ENCODE measurements at regions not wholly inside any gene's neighbourhood (a gene's known extent, or its start where the extent isn't known, plus 50 kb on each side); places are given as distances from the start of the nearest gene placed in this dataset.

DNA sequence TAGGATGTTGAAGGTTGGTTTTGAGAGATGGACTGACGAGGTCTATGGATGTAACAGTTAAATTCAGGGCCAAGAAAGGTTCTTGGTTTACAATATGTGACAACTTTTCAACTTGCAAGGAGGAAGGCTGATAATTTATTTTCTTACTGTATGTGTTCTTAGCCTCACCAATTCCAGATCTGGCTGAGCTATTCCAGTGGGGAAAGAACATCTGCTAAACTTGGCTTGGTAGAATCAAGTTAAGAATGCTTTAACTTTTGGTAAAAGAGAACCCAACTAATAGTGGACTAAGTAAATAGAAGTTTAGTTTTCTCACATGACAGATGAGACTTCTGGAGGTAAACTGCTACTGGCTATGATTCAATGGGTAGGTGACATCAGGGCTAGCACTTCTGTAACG, 222.9 kb downstream of the KLF5 start:
- DNase-seq (ENCODE audit: low read depth in 2 of 2, low spot score in 1 of 2) = no peak

DNA sequence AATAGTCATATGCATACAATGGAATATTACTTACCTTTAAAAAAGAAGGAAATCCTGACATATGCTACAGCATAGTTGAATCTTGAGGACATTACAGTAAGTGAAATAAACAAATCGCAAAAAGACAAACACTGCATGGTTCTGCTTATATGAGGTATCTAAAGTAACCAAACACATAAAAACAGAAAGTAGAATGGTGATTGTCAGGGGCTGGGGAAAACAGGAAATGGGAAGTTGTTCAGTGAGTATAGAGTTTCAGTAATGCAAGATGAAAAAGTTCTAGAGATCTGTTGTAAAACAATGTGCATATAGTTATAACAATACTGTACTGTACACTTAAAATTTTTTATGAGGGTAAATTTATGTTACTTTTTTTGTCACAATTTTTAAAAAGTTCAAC, 219.4 kb downstream of the KLF5 start:
- no peak for DNase-seq (ENCODE audit: low read depth in 2 of 2, low spot score in 1 of 2)

DNA sequence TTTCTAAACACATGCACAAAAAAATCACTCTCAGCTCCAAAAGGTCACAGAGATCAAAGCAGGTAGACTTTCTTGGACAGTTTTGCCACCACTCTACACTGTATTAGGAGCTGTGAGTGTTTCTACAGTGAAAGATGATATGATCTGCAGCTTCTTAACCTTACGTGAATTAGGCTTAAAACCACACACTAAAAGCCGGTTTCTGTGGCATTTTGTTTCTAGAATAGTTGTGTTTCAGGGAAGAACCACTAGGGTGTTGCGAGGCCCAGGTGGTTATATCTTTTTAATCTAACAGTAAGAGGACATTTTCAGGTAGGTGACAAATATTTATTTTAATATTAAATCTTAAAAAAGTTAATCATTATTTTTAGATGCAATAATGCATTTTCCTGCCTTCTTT, 216.4 kb downstream of the KLF5 start:
- no peak for DNase-seq (ENCODE audit: low read depth in 2 of 2, low spot score in 1 of 2)

DNA sequence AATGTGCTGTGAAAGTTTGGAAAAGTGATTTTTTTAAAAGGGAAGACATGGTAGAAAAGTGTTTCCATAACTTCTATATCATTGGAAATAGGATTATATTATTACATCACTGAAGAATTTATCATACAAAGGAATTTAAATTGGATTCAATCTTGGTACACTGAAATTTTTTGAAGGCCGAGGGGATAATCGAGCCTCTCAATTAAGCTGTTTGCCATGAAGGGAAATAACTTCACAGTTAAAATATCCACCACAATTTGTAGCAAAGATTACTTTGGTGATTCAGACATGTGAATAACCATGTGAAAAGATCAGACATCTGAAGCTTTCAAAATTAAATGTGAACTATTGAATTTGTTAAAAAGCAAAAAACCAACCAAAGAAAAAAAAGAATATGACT, 215.3 kb downstream of the KLF5 start:
- DNase-seq (ENCODE audit: low read depth in 2 of 2, low spot score in 1 of 2) = no peak

DNA sequence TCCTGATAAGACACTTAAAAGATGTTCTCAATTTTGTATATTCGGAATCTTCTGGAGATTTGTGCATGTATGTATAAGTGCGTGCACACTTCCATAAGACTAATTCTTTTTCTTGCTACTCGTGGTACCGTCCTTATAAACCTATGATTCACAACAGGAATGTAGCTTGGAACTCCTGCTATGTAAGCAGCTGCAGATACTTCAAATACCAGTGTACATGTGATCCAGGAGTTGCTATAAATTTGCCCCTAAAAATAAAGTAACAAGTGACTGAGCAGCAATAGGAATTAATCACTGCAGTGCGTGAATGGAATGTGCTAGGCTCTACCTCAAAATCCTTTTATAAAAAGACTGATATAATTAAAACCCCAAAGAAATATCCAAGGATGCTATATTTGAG, 214.9 kb downstream of the KLF5 start:
- no peak for DNase-seq (ENCODE audit: low read depth in 2 of 2, low spot score in 1 of 2)

DNA sequence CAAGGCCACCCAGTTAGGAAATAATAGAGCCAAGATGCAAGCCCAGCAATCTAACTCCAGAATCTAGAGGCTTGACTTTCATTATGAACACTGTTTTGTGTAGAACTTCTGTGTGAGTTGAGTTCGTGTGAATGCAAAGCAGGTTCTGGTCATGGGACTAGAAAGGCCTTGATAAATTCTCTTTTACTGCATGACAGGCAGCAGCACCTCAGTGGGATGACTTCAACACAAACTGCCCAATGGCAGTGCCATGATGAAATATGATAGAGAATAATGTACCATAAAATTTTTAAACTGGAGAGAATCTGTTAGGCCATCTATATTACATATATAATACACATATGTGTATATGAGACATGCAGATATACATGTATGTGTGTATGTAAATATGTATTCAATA, 214.5 kb downstream of the KLF5 start:
- DNase-seq (ENCODE audit: low read depth in 2 of 2, low spot score in 1 of 2) = no peak

DNA sequence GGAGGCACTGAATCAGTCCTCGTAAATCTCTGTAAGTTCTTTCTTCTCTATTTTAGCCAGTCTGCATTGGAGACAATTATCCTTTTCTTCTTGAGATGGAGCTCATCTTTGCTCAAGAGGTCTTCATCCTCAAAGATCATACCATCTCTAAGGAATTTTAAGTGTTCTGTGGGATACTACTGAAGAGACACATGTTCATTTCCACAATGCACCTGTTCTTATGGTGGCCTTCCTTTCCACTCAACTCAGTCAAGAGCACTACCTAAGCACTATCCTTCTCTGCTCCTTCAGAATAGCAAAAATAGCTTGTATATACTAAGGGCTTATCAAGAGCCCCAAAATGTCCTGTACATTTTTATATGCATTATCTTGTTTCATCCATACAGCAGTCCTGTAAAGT, 214.0 kb downstream of the KLF5 start:
- no peak for DNase-seq (ENCODE audit: low read depth in 2 of 2, low spot score in 1 of 2)

DNA sequence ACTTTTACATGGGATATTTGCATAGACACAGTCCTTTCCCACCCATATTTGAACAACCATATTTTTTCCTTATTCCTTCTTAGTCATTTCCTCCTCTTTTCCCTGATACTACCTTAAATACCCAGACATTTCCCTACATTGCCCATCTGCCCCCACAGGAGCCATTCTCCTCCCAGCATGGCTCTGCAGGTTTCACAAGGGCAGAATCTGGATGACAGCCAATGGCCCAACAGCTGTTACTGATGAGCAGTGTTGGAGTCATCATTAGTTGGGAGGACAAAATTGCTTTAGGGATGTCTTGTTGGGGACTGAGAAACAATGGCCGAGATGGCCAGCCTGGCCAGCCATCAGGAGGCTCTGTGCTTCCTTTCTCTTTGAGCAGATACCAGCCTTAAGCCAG, 209.5 kb downstream of the KLF5 start:
- no peak for DNase-seq (ENCODE audit: low read depth in 2 of 2, low spot score in 1 of 2)

DNA sequence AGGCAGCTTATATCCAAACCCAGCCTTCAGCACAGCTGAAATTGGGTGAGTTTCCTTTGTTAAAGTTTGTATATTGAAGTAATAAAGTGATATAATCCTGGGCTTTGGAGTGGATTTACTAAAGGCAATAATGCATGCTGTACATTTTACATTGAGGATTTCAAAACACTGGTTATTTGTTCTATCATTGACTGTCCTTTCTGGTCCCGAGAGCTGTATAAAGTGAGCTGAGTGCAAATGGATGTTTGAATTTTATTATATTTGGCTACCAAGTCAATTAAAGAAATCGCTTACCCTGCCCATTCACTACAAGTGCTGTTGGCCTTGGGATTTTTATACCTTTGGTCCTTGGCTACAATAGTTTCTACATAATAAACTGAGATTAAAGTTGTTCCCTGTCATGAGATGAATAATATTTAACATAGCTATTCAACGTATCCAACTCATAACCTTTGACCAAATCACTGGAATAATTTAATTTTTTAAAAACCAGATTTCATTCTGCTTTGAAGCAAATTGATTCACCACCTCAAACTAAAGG, 207.9 kb downstream of the KLF5 start:
- no peak for DNase-seq (ENCODE audit: low read depth in 2 of 2, low spot score in 1 of 2)

DNA sequence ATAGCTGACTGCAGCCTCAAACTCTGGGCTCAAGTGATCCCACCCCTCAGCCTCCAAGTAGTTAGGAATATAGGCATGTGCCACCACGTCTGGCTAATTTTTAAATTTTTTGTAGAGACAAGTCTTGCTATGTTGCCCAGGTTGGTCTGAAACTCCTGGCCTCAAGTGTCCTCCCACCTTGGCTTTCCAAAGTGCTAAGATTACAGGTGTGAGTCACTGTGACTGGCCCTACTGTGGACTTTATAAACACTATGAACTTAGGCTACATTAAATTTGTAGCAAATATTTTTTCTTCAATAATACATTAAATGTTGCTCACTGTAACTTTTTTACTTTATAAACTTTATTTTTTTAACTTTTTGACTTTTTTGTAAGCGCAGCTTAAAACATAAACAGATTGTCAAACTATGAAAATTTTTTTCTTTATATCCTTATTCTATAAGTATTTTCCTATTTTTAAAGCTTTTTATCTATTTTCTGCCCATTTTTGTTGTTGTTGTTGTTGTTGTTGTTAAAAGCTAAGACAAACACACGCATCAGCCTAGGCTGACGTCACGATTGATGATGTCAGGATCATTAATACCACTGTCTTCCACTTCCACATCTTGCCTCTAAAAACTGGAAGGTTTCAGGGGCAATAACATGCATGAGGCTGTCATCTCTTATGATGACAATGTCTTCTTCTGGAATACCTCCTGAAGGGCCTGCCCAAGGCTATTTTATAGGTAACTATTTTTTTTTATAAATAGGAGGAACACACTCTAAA, 204.2 kb downstream of the KLF5 start:
- no peak for DNase-seq (ENCODE audit: low read depth in 2 of 2, low spot score in 1 of 2)

DNA sequence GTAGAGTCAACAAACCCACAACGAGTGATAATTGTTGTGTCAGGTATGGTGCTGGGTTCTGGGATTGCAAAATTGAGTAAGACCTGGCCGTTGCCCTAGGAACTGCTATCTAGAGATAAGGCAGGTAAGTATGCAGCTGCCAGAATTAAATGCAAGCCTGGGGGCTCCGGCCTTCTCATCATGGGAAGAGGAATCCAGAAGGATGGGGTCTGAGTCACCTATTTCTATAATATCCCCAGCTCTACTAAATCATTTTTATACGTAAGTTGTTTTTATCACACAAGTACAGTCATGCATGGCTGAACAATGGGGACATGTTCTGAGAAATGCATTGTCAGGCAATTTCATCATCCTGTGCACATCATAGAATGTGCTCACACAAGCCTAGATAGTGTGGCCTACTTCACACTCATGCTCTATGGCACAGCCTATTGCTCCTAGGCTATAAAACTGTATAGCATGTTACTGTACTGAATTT, 203.0 kb downstream of the KLF5 start:
- DNase-seq (ENCODE audit: low read depth in 2 of 2, low spot score in 1 of 2) = no peak

DNA sequence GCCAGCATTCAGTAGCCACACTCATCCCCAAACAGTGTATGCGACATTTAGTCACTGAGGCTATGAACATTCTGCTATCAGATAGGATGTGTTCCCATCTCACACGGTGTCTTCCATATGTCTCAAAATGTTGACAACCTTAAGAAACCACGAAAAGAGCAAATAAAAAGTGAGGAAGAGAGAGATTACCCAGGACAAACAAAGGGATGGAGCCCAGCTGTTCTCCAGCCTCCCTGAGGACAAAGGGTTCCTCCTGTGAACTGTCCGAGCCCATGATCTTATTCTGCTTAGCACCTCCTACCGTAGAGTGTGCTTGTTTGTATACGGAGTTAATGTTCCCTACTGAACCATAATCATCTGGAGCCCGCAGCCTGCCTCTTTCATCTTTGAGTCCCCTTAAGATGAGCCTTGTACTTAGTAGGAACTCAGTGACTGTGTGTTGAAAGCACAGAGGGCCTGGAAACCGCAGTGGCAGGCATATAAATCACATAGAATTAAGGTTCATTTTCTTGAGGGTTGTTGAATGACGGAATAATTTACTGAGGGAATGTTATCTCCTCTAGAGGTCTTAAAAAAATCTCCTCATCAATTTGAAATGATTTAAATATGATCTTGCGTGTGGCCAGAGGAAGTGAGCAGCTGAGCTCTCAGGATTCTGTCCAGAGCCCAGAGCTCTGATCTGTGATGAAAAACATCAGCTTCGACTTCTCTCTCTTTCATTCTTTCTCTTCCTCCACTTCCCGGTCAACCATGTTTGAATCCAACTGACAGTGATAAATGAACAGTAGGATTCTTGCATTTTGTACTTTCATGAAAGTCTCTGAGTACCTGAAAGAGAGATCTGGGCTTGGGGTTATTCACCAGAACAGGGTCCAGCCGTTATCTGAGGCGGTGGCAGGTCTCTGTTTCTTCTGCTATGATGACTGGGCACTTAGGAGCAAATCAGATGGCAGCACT, 200.5 kb downstream of the KLF5 start:
- no peak for DNase-seq (ENCODE audit: low read depth in 2 of 2, low spot score in 1 of 2)

DNA sequence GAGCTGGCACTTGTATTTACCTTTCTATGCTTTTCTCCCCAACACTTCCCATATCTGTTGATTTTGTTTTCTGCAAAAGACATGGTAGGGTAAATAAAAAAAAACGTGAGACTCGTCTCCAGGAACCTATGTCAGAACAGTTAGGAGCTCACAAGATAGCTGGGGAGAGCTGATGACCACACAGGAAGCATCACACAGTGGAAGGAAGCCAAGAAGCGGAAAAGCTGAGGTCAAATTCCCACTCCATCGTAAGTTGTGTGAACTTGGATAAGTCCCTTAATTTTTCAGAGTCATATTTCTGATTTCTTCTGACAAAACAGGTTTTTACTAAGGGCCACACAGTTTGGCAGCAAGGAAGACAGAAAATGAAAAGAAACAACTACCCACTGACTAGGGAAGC, 199.6 kb downstream of the KLF5 start:
- DNase-seq (ENCODE audit: low read depth in 2 of 2, low spot score in 1 of 2) = no peak

DNA sequence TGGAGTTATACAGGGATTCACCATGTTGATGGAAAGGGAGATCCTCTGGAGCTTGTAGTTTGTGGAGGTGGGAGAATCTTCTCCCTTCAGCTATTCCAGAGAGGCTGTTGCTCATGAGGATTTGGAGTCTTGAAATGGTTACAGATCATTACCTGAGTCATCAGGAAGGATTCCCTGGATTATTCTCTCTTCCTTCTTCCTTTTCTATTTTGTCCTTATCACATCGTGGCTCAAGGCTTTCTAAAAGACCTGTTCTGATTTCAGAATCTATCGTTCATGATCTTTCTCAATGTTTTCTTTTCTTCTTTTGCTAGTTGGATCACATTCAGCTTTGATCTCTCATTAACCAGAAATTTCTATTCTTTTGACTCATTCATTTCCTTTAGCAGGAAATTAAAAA, 196.0 kb downstream of the KLF5 start:
- no peak for DNase-seq (ENCODE audit: low read depth in 2 of 2, low spot score in 1 of 2)

DNA sequence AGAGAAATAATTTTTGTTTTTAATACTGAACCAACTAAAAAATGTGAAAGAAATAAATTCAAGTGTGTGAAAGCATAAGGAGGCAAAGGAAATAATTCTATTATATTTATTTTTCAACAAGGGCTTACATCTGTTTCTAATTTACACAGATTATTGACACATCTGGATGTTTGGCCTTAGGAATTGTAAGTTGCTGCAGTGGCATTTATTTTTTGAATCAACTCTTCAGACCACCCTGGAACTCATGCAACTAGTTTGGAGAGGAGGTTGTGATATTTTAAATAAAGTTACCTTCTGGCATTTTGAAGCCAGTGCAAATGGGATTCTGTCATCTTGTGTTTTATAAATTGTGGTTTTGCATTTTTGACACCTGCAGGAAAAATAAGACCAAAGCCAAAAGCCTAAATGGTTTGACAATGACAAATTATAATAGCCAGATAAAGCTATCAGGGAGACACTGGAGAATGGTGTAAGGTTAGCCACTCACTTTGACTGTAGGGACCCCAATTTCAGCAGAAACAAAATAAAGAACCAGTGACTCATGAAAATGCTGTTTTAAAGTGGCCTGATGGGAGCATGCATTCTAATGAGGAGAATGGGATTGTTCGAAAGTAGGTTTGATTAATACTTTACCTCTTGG, 192.9 kb downstream of the KLF5 start:
- no peak for DNase-seq (ENCODE audit: low read depth in 2 of 2, low spot score in 1 of 2)

DNA sequence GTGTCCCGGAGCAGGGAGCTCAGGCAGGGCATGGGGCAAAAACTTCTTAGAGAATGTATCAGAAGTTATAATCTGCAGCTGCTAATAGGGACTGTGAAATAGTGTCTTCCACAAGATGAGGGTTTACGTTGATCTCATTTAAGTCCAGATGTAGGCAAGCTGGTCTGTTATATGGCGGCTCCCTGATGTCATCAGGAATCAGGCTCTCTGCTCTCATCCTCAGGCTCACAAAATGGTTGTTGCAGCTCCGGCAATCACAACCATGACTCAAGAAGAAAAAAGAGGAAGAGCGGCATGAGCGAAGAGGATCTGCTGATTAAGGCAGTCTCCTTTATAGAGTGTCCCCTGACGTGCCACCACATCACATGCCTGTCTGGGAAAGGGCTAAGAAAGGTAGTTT, 191.3 kb downstream of the KLF5 start:
- DNase-seq (ENCODE audit: low read depth in 2 of 2, low spot score in 1 of 2) = no peak

DNA sequence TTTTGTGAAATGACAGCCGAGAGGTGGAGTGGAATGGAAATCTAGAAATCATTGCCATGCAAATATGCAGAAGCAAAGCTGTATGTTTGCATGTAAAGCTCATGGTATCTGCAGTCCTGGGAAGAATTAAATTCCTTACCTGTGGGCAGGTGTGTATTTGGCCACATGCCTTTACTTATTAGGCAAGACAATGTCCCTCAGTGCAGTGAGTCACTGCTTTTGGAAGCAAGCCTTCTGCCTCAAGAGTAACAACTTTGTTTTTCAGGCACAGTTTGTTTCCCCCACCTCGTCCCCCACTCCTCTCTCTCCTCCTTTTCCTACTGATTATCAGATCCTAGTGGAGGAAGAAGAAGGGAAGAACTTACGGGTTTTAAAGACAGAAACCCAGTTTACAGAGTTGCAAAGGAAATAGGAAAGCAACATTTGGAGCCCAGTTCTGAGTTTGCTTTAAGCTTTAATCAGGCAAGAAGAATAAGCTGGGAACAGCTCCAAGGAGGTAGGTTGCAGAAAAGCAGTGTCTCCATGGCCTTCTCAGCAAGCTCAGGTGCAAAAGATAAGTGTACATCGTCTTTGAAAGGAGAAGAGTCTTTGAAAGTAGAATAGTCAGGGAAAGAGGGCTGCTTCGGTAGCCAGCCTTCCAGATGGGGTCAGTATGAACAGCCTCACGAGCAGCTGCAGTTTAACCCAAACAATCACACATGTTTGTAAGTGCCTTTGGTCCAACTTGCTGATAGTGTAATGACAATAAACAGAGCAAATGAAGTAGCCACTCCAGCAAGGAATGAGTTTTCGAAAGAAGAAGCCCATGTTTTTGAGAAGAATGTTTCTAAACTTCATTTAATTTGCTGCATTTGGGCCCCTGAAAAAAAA, 190.1 kb downstream of the KLF5 start:
- DNase-seq (ENCODE audit: low read depth in 2 of 2, low spot score in 1 of 2) = no peak

DNA sequence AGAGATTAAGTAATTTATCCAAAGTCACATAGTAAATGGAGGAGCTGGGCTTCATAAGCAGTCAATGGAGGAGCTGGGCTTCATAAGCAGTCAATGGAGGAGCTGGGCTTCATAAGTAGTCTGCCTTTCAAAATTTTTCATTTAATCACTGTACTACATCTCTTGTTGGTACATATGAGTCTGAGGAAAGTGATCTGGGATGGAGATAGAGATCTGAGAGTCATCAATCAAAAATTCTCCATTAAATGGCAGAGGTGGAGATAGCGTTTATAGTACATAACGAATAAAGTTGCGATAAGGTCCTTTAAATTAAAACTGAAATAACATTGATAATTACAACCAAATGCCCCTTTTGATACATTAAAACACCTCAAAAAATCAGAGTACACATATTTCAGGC, 189.3 kb downstream of the KLF5 start:
- DNase-seq (ENCODE audit: low read depth in 2 of 2, low spot score in 1 of 2) = no peak

DNA sequence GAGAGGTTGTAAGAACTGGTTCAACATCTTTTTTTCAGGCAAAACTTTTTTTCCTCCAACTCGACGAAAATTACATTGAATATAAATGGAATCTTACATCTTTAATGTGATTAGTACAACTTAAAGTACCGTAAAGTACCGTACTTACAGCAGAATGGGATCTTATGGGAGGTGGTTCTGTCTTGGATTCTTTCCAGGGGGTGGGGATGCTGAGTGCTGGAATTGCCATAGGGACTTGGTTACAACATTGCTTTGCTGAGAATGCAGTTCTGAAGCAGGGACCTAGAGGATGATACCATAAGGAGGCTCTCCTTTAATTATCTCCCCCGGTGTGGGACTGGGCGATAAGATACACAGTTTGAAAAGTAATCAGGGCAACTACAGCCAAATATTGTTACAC, 186.4 kb downstream of the KLF5 start:
- no peak for DNase-seq (ENCODE audit: low read depth in 2 of 2, low spot score in 1 of 2)

DNA sequence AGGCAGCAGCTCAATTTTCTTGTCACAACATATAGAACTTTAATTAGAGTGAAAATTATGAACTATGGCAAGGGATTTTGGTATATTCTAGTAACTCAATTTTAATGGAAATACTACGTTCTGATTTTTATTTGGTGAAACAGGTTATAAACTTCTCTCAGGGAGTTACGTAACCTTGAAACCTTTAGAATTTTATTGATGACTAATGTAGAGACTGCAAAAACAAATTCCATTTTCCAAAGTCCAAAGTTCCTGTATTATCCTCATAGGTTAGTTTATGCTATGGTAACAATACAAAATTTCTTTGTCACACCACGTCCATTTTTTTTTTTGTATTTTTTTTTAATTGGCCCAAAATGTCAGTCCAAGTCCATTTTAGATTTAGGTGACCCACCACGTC, 185.7 kb downstream of the KLF5 start:
- no peak for DNase-seq (ENCODE audit: low read depth in 2 of 2, low spot score in 1 of 2)

All from stimulated activated CD8-positive, alpha-beta memory T cell treated with anti-CD3 and anti-CD28 coated beads, Interleukin-4, amount 100 ng/mL, for 1 hour (primary cell).